MCF 10A (cell line): ENCODE measurements at regions not wholly inside any gene's neighbourhood (a gene's known extent, or its start where the extent isn't known, plus 50 kb on each side); places are given as distances from the start of the nearest gene placed in this dataset.
A peak's percentile ranks its signal among the peaks of the same experiment; 100 is the strongest.

ENCODE experiments used
- BruUV-seq: library from RNA; stranded (reverse); fragments of 400-500 nt; replicated peaks from 2 replicates; lab custom pipeline; 2021; lab: Mats Ljungman, UMichigan
- CTCF ChIA-PET: fragments of 300-600 bp; sonication (Branson Sonifier 250); formaldehyde crosslinking; extraction: SDS; loops from one replicate; lab custom pipeline; 2021; ENCODE audit warnings: antibody characterized with exemption, inconsistent platforms; lab: Yijun Ruan, JAX
- POLR2A ChIA-PET: fragments of 300-600, 350-650 bp; sonication (Branson Sonifier 250); formaldehyde crosslinking; extraction: SDS; loops from one replicate; lab custom pipeline; 2020; ENCODE audit warnings: antibody characterized with exemption, inconsistent platforms; lab: Yijun Ruan, JAX
- DNase-seq: peaks from one replicate; pipeline ENCODE4 v3.0.0-alpha.2; 2018; ENCODE audit not compliant: unreplicated experiment
- H3K27ac Mint-ChIP-seq: one replicate; pipeline ENCODE4 v1.8.0; 2022; ENCODE audit warnings: mild to moderate bottlenecking, low read depth, mixed read lengths; ENCODE audit not compliant: unreplicated experiment
- H3K27me3 Mint-ChIP-seq: one replicate; pipeline ENCODE4 v1.8.0; 2022; ENCODE audit warnings: mixed read lengths; ENCODE audit not compliant: insufficient read depth, unreplicated experiment
- H3K36me3 Mint-ChIP-seq: one replicate; pipeline ENCODE4 v1.8.0; 2022; ENCODE audit warnings: mild to moderate bottlenecking, moderate library complexity, mixed read lengths; ENCODE audit not compliant: insufficient read depth, unreplicated experiment
- H3K4me1 Mint-ChIP-seq: one replicate; pipeline ENCODE4 v1.8.0; 2022; ENCODE audit warnings: mixed read lengths; ENCODE audit not compliant: insufficient read depth, unreplicated experiment
- H3K4me3 Mint-ChIP-seq: one replicate; pipeline ENCODE4 v1.8.0; 2022; ENCODE audit warnings: mild to moderate bottlenecking, moderate library complexity, mixed read lengths; ENCODE audit not compliant: unreplicated experiment
- H3K9me3 Mint-ChIP-seq: one replicate; pipeline ENCODE4 v1.8.0; 2022; ENCODE audit warnings: mixed read lengths; ENCODE audit not compliant: unreplicated experiment
- CTCF ChIP-seq: fragments of 200-600 bp; IDR thresholded peaks from one replicate; pipeline ENCODE4 v1.8.0; 2022; ENCODE audit warnings: antibody characterized with exemption, mild to moderate bottlenecking; ENCODE audit not compliant: unreplicated experiment
- intact Hi-C: fragments of 100-400 bp; cut with micrococcal nuclease; formaldehyde crosslinking; loops from 2 replicates; pipeline ENCODE4 v1.14.1; 2022

GRCh38 chr7:12896316-12896715, 208.9 kb downstream of the ARL4A start:
- ChIA-PET CTCF (no interaction called here), POLR2A (interaction anchor here (0.6 kb wide), 1 partner anchor 10 kb away, joined by 3 read pairs; no protein-coding TSS in a partner anchor)
- Mint-ChIP-seq H3K36me3 (peaks cover 6% of the 10 kb centered on the region), H3K9me3 (no peaks in the 10 kb centered on the region), H3K27me3 (no peaks in the 10 kb centered on the region), H3K4me3 (no peak overlapping the region), H3K4me1 (peaks cover 5% of the 10 kb centered on the region), H3K27ac (peak overlapping the region; percentile 51)
- TF ChIP-seq CTCF = no peak
- no peak for DNase-seq
- BruUV-seq = no TSS peak
- intact Hi-C loops = no loop called here

GRCh38 chr7:12898004-12898403, 210.6 kb downstream of the ARL4A start:
- POLR2A ChIA-PET = no interaction called here
- Mint-ChIP-seq H3K4me1 (peaks cover 5% of the 10 kb centered on the region), H3K27me3 (no peaks in the 10 kb centered on the region), H3K9me3 (no peaks in the 10 kb centered on the region), H3K27ac (no peak overlapping the region), H3K4me3 (no peak overlapping the region), H3K36me3 (peaks cover 6% of the 10 kb centered on the region)
- intact Hi-C loops = no loop called here
- no peak for TF ChIP-seq CTCF
- no TSS peak for BruUV-seq
- CTCF ChIA-PET = interaction anchor here (0.6 kb wide), 2 partner anchors 105 to 194 kb away, joined by 3 to 4 read pairs; no protein-coding TSS in a partner anchor
- no peak for DNase-seq

GRCh38 chr7:12898620-12899019, 211.2 kb downstream of the ARL4A start:
- Mint-ChIP-seq H3K4me3 (no peak overlapping the region), H3K27me3 (no peaks in the 10 kb centered on the region), H3K4me1 (peaks cover under 1% of the 10 kb centered on the region), H3K9me3 (no peaks in the 10 kb centered on the region), H3K36me3 (peaks cover 6% of the 10 kb centered on the region), H3K27ac (no peak overlapping the region)
- TF ChIP-seq CTCF = no peak
- ChIA-PET CTCF (interaction anchor here (0.5 to 0.6 kb wide), 2 partner anchors 33 to 106 kb away, joined by 3 to 4 read pairs; no protein-coding TSS in a partner anchor), POLR2A (no interaction called here)
- BruUV-seq = no TSS peak
- no peak for DNase-seq
- intact Hi-C loops = no loop called here

GRCh38 chr7:12905671-12906070, 218.2 kb downstream of the ARL4A start:
- no peak for DNase-seq
- H3K9me3 Mint-ChIP-seq = no peaks in the 10 kb centered on the region
- H3K27ac Mint-ChIP-seq = no peak overlapping the region
- intact Hi-C loops = no loop called here
- CTCF ChIA-PET = no interaction called here
- H3K27me3 Mint-ChIP-seq = no peaks in the 10 kb centered on the region
- H3K4me1 Mint-ChIP-seq = peaks cover 2% of the 10 kb centered on the region
- TF ChIP-seq CTCF = no peak
- POLR2A ChIA-PET = no interaction called here
- BruUV-seq = no TSS peak
- no peak overlapping the region for H3K4me3 Mint-ChIP-seq
- no peaks in the 10 kb centered on the region for H3K36me3 Mint-ChIP-seq
